T-helper 1 cell treated with Interleukin-12 subunit alpha and Interleukin-12 subunit beta and Interleukin-4 antibody, amounts not matched to agents 30 ng/mL and 1 ng/mL, for 36 hours (primary cell): ENCODE measurements at regions not wholly inside any gene's neighbourhood (a gene's known extent, or its start where the extent isn't known, plus 50 kb on each side); places are given as distances from the start of the nearest gene placed in this dataset.

ENCODE experiments used
- intact Hi-C: fragments of 100-400 bp; cut with micrococcal nuclease; formaldehyde crosslinking; loops from one replicate; pipeline ENCODE4 v1.15.1; 2024

- intact Hi-C loops: no loop called here
Observed at GRCh38 chr13:73720216-73720840, 413.9 kb downstream of the KLF12 start.

GRCh38 chr13:73718246-73718645 lies 416.0 kb downstream of the KLF12 start:
- intact Hi-C loops: loop anchor here (5.0 kb wide), 4 partner anchors 91 to 1649 kb away; no protein-coding TSS in a partner anchor

- intact Hi-C loops: loop anchor here (2.0 to 5.0 kb wide), 6 partner anchors 90 to 1650 kb away; no protein-coding TSS in a partner anchor
Observed at GRCh38 chr13:73717632-73718031, 416.6 kb downstream of the KLF12 start.

DNA sequence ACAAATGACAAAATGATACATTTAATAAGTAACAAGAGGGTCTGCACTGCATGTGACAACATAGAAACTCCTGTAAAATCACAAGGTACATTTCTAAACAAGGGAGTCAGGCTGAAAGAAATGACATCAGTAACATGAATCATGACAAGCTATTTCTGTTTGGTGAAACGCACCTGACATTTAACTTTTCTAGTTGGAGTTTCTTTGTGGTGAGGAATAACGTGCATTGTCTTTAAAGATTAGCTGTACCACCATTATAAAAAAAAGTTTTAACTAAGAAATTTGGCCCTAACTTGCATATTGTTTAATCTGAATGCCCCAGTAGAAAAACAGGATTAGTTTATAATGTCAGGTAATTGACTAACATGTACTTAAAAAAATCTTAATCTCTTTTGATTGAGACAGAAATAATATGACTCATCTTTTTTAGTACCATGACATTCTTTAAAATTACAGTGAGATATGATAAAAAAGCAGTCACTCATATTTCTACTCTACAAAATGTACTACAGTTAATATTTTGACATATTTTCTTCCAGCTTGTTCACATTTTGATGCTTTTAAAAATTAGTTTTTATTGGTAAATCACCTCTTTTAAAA lies 418.2 kb downstream of the KLF12 start:
- intact Hi-C loops: loop anchor here (1.0 to 5.0 kb wide), 11 partner anchors 14 to 1651 kb away; partner anchors contain the start of genes BORA, DIS3, KLF12 and MZT1

DNA sequence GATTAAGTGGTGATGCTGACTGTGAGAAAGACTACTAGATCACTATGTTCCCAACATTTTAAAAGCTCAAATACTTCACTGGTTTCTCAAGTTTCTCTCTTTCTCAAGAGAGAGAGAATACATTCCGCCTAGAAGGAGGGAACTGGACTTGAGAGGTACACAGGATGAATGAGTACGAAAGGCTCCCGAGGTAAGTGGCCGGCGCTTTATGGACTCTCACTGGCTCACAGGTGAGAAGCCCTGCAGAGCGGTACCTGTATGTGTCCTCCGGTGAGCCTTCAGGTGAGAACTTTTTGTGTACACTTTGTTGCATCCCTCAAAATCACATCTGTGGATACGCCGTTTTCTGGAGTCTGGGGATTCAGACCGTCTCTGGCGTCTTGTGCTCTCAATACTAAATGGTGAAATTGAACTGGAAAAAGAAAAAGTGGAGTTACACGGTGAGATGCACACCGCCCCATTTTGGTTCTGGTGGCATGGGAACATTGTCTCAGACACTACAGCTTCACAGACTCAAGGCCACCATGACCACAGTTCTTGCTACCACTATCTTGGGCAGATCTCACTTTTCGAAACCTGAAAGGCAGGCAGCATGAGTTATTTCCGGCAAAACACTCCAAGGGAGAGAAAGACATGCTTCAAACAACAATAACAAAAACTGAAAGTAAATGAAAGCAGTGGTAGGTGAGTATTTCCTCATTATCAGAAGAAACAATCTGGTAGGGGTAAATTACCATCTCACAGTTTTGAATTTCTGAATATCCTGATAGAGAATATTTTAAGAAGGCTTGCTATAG lies 418.9 kb downstream of the KLF12 start:
- intact Hi-C loops: loop anchor here (1.0 to 5.0 kb wide), 9 partner anchors 13 to 1652 kb away; partner anchors contain the start of genes BORA, DIS3, KLF12 and MZT1

GRCh38 chr13:73714522-73714921 lies 419.7 kb downstream of the KLF12 start:
- intact Hi-C loops: loop anchor here (2.0 kb wide), 1 partner anchor 988 kb away; the partner anchor contains the start of genes BORA and MZT1

DNA sequence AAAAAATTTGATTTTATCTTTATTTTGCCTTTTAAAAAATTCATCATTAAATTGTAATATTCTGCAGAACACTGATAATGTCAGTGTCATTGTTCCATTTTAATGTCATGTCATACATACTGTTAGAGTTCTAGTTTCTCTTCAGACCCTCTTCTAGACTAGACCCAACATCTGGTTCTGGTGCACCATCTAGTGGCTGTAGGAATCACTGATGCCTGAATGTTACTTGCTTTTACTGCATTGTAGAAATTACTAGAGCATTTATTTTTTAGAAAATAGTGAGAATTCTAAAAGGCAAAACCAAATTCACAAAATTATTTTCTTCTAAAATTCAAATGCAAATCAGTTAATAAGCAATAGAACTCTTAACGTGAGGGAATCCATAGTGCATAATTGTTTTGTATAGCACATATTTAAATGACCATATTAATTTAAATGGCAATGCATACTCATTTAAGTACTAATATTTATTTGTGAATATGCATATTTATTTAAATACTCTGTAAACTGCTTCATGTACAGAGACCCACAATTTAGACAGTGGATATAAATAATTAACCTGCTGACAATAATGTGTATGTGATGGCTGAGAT lies 425.7 kb downstream of the KLF12 start:
- intact Hi-C loops: loop anchor here (1.0 to 5.0 kb wide), 8 partner anchors 292 to 1065 kb away; partner anchors contain the start of gene PIBF1

GRCh38 chr13:73704587-73704986 lies 429.6 kb downstream of the KLF12 start:
- intact Hi-C loops: loop anchor here (5.0 kb wide), 1 partner anchor 427 kb away; no protein-coding TSS in a partner anchor

GRCh38 chr13:73703606-73704005 lies 430.6 kb downstream of the KLF12 start:
- intact Hi-C loops: loop anchor here (5.0 kb wide), 1 partner anchor 426 kb away; no protein-coding TSS in a partner anchor

DNA sequence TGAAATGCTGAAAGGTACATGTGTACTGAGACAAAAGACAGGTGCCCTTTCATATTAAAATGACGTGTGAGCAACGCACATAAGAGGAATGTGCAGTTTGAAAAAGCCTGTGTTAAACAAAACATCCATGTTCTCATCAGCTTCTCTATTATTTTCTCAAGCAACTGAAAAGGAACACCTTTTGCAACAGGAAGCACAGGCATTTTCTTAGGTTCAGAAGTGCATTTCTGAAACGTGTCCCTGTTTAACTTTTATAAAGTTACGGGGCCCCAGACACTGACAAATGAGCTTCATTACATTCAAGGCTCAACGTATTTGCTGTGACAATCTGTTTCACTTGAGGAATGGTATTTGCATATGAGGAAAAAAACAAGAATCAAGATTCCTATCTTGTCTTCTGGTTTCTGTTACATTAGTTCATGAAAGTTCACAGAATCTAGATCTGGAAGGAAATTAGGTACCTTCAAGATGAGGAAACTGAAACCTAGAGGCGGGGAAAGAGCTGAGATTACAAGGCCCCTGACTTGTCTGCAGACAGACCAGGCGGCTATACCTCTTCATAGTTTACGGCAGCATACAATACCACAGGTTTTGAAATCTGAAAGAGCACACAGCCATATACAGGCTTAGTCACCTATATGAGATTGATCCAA lies 431.7 kb downstream of the KLF12 start:
- intact Hi-C loops: loop anchor here (1.0 to 5.0 kb wide), 5 partner anchors 13 to 474 kb away; no protein-coding TSS in a partner anchor

DNA sequence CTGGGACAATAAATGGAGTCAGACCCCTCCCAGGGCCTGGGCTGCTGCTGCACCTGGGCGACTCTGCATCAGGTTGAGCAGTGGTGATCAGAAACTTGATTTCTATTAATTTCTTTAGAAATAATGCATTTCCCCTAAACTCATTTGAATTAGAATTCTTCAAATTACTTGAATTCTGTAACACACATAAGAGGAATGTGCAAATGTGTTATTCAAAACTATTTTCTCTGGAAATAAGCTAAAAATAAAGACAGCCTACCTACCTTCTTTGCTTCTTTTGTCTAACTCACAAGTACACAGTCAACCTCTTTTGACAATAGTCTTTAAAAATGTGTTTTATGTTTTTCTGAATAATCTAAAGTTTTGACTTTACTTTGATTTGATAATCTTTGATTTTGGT lies 433.0 kb downstream of the KLF12 start:
- intact Hi-C loops: loop anchor here (5.0 kb wide), 1 partner anchor 424 kb away; no protein-coding TSS in a partner anchor

- intact Hi-C loops: no loop called here
Observed at GRCh38 chr13:73698859-73699258, 435.3 kb downstream of the KLF12 start.

DNA sequence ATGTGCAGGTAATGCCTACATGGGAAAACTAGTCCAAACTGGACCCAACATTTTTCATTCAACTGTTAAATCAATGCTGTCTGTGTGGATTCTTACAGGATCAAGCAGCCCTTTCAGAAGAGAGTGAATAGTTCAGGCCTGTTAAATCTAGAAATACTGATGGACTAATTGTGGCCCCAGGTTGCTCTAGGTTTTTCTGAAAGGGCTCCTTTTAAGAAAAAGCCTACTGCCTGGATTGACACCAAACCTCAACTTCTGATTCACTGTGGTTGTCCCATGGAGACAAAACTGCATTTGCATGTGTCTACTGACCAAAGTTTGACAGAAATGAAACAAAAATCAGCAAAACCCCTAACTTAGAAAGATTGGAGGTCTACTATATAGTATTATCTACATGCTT lies 437.0 kb downstream of the KLF12 start:
- intact Hi-C loops: no loop called here

GRCh38 chr13:73696713-73697112 lies 437.5 kb downstream of the KLF12 start:
- intact Hi-C loops: no loop called here

DNA sequence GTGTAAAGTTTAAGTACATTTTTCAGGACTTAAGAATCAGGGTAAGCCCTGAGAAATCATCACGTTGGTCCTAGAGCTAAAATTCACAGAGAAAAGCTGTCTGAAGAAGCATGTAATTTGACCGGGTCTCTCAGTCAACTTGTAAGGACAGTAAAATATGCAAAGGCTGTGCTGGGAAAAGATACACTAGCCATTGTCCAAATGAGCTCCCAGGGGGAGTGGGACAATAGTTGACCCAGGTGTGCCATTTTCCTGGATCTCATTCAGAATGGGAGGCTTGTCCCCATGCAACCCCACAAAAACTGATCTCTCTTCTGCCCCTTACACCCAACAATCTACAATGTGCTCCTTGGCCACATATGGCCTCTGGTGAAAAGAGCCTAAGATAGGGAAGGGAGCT lies 437.9 kb downstream of the KLF12 start:
- intact Hi-C loops: no loop called here

DNA sequence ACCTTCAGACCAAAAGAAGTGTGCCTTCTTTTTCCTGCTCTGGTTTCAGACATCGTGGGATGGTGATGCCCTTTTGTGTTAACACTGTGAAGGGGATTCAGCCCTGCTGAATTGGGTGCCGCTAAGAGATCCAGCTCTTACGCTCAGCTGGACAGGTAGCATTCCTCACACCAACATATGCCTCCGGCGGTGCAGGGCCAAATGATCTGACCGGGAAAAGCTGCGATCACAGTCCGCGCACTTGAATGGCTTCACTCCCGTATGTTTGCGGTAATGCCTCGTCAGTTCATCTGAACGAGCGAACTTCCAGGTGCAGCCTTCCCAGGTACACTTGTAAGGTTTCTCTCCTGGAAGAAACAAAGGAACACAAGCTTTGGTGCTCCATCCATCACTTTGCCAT lies 438.9 kb downstream of the KLF12 start:
- intact Hi-C loops: no loop called here

DNA sequence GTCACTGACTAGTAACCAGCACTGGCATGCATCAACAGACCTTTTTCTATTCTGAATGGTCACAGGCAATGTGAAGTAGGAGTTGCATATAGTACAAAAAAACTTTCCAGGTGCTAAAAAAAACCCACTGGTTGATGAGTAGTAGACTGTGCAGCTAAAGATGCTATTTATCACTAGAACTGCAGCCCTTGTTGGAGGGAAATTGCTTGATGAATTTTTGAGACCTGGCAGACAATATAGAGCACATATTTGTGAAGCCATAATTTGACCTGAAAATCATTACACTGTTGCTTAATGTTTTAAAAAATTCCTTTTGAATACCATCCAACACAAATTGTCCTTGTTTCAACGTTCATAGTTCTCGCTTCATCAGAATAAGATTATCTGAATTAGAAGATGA lies 441.0 kb downstream of the KLF12 start:
- intact Hi-C loops: no loop called here

GRCh38 chr13:73691891-73692290 lies 442.3 kb downstream of the KLF12 start:
- intact Hi-C loops: no loop called here

DNA sequence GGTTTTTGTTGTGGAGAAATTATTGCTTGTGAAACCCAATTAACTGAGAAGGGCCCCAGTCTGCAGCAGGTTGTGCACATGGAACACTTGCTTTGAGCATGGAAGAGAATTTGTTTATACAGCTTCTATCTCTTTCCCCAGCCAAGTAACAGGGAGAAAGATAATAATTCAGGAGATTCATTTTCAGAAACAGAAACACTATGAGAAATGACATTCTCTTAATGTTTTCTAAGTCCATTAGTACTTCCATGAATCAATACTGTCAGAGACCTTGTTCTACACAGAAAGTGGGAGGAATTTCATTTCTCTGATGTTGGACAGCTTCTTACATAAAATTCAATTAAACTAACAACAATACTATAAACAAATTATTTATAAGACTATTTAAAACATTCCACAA lies 446.3 kb downstream of the KLF12 start:
- intact Hi-C loops: no loop called here

DNA sequence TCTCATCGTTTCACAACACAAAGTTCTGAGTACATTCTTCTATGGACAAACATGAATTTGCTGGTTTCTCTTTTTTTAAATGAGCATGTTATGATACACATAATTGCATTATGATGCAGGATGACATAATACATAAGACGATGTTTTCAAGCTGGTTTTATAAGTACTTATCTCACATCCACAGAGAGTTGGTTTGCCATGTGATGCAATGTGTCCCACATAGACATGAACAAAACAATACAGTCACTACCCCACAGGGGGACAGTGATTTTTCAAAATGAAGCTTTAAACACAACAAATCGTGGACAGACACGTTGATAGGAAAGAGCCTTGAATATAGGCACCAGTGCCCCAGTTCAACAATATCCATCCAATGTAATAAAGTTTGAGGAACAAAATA lies 447.1 kb downstream of the KLF12 start:
- intact Hi-C loops: no loop called here

- intact Hi-C loops: no loop called here
Observed at GRCh38 chr13:73684750-73685149, 449.5 kb downstream of the KLF12 start.
